GM21825 (cell line): ENCODE measurements at regions not wholly inside any gene's neighbourhood (a gene's known extent, or its start where the extent isn't known, plus 50 kb on each side); places are given as distances from the start of the nearest gene placed in this dataset.

Source experiments
- ATAC-seq: cut with Tn5 transposase; IDR thresholded peaks from one replicate; pipeline ENCODE4 v1.9.1; 2021; ENCODE audit warnings: mild to moderate bottlenecking, moderate library complexity; ENCODE audit not compliant: unreplicated experiment

DNA sequence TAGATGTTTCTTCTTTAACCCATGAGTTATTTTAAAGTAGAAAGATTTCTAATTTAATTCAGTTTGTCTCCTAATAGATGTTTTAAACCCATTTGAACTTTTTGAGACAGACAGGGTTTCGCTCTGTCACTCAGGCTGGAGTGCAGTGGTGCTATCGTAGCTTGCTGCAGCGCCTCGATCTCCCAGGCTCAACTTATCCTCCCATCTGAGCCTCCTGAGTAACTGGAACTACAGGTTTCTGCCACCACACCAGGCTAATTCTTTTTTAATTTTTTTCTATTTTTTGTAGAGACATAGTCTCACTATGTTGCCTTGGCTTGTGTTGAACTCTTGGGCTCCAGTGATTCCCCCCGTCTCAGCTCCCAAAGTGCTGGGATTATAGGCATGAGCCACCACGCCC, 53.0 kb upstream of the RAB18 start:
- ATAC-seq, result no peak

DNA sequence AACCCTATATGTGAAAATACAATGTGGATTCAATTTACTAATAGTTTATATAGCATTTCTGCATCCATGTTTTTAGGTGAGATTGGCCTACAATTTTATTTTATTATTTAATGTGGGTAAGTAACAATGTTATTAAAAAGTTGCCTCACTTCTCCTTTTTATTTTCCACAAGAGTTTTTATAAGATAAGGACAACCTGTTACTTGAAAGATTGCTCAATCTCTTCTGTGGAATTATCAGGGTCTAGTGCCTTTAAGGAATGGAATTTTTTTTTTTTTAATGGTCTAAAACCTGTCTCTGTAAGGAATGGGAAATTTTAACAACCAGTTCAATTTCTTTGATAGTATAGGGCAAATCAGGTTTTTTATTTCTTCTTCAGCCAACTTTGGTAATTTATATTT, 53.9 kb upstream of the RAB18 start:
- no peak for ATAC-seq

DNA sequence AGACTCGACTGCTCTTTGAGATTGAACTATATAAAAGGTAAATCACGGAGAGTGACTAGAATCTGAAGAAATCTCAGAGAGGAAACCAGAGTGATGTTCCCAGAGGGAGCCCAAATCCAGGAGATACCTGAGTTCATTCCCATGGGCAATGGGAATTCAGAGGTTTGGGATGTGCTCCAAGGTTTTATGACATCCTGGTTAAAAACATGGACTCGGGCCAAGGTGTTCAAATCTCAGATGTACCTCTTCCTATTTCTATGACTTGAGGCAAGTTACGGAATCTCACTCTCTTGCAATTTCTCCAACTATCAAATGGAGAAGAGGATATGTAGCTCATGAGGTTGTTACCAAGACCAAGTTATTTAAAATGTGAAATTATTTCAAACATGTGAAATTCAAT, 54.5 kb upstream of the RAB18 start:
- ATAC-seq, result no peak

DNA sequence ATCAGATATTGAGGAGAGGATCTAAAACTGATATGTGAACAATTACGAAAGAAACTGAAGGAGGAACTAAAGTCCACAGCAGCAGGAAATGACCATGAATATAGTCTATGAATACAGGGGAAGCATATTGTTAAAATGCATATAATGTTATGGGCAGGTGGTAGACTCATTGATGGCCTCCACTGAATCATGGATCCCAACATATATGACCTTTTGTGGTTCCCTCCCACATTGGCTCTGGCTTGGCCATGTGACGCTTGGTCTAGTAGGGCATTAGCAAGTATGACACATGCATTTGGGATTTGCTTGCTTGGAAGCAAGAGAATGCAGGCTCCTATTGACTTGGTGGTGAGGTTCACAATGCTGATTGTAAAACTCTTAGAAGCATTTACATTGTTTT, 55.2 kb upstream of the RAB18 start:
- no peak for ATAC-seq

DNA sequence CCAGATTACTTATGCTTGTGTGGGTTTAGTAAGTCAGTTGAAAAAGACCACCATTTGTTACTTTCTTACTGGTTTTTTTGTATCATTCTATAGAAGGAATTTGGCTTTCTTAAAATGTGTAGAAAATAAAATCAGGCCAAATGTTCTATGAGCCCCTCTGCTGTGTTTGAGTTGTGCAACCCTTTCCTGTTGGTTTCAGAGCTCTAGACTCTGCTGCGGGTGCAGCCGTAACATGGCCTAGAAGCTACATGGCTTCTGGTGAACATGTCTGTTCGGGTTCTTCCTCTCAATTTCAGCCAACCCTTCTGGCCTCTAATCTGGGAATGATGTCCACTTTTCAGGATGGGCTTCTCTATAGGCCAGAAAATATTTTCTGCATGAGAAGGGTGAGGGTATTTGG, 56.6 kb upstream of the RAB18 start:
- no peak for ATAC-seq

DNA sequence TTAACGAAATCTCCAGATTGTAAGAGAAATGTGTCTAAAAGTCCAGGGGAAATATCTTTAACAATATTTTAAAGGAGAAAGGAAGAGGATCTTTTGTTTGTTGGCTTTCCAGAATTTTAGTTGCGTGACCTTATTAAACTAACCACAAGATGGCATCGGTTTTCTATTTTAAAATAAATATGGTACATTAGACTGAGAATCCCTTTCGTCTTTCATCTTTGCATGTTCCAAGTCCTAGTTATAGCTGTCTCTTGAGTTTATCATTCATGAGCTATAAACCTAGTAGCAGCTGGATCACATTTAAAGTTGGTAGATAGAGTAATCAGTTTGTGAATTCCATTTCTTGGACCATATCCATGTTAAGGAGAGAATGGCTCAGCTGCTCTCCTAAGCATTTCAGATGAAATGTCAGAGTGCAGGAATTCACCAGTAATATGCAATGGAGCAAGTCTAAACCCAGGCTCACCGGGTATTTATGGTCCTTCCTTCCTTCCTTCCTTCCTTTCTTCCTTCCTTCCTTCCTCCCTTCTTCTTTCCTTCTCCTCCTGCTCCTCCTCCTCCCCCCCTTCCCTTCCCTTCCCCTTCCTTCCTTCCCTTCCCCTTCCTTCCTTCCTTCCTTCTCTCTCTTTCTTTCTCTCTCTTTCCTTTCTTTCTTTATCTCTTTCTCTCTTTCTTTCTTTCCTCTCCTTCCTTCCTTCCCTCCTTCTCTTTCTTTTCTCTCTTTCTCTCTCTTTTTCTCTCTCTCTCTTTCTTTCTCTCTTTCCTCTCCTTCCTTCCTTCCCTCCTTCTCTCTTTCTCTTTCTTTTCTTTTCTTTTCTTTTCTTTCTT, 57.8 kb upstream of the RAB18 start:
- ATAC-seq, result no peak

DNA sequence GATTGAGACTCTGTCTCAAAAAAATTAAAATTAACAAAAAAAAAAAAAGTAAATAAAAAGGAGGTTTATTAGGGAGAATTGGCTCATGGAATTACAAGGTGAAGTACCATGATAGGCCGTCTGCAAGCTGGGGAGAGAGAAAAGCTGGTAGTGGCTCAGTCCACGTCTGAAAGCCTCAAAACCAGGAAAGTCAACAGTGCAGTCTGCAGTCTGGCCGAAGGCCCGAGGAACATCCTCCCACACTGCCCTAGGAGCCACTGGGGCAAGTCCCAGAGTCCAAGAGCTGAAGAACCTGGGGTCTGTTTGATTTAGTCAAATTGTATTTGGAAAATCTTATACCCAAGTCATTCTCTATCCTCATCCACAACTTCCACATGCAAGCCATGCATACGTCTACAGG, 59.0 kb upstream of the RAB18 start:
- ATAC-seq, result no peak

DNA sequence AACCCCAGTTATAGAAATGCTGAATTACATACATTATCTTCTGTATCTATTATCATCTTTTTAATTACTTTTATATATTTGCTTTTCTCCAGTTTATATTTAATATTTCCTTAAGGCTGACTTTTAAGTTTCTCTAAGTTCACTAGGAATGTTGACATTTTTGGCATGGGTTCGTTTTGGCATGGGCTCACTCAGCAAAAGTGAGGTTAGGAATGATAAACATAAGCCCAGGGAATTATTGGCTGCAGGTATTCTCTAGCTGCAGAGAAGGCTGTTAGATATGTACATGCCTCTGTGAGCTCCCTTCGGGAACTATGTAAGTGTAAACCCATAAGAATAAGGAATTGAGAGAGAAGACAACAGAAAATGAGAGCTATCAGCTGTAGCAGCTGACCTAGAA, 63.6 kb upstream of the RAB18 start:
- ATAC-seq, result no peak

DNA sequence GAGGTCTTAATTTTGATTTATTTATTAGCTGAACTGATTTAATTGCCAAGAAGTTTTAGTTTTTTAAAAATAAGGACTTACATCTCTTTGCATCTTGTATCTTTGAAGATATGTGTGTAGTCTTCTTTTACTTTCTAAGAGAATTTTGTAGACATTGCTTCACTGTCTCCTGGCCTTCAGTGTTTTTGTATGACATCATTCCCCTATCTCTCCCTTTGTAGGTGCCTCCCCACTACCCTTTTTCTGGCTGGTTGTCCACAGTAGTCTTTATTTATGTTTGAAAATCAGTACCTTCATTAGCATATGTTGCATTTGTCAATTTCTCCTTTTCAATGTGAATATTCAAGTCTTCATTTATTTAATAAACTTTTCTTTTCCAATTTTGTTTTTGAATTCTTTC, 64.1 kb upstream of the RAB18 start:
- ATAC-seq, result no peak

DNA sequence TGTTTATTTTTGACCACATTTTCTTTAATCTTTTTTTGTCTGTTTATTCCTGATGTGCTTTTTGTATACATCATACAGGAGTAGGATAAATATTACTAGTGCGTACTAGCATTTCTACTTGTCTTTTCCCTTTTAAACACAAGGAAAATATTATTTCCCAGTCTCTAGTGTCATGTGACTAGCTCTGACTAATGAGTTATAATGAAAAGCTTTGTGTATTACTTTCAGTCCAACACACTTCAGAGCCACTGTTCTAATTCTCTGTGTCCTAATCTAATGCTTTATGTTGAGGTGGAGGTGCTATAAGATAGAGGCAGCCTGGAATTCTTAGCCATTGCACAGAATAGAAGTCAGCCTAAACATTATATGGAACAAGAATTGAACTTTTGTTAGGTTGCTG, 65.0 kb upstream of the RAB18 start:
- no peak for ATAC-seq

DNA sequence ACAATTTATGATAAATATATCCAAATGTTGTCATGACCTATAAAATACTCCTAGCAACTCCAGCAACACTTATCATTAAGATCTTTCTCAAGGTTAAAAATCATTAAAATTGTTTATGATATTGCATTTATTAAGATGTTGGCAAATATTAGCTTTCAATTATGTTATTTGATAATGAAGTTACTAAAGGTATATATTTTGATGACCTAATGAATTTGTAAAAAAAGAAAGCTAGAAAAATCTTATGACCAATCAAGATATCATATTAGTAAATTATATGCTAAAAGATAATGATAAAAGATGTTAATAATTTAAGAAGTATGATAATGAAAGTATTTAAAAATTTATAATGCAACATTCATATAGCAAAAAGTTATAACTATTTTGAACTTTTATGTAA, 66.3 kb upstream of the RAB18 start:
- ATAC-seq, result no peak

DNA sequence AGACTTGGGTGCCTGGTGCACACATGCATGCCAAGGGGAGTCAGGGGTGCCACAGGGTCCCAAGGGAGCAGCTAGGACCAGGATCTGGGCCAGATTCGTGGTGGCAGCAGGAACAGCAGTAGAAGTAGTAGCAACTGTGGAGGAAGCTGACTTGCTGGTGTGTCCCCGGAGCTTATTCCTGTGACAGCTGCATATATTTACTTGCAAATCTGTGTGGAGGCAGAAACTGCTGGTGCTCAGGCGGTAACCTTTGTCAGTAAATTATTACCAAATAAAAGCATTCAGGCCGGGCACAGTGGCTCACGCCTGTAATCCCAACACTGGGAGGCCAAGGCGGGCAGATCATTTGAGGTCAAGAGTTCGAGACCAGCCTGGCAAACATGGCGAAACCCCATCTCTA, 67.4 kb upstream of the RAB18 start:
- ATAC-seq, result no peak

DNA sequence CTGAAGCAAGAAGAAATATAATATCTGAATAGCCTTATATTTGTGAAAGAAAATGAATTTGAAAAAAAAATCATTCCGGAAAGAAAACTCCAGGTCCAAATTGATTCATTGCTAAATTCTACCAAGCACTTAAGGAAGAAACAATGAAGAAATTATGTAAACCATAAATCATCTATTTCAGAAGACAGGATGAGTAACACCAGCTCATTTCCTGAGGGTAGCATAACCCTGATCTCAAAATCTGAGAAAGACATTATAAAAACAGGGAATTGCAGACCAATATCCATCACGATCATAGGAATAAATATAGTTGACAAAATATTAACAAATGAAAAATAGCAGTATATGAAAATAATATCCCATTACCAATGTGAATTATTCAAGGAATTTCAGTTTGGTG, 70.1 kb upstream of the RAB18 start:
- no peak for ATAC-seq

DNA sequence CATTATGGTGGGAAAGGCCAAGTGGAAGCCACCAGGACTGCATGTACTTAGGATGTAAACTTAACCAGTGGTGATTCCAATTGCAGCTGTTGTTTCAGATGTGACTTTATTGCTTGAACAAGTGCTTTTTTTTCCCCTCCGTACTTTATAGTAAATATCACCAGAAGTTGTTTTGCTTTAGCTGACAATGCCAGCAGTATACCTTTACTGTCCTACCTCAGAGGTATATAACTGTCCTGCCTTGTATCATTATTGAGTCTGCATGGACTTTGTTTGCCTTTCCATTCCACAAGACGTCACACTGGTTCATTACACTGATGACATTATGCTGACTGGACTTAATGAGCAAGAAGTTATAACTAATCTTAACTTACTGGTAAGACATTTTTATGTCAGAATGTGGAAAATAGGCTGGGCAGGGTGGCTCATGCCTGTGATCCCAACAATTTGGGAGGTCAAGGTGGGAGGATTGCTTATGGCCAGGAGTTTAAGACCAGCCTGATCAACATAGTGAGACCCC, 77.1 kb upstream of the RAB18 start:
- no peak for ATAC-seq

DNA sequence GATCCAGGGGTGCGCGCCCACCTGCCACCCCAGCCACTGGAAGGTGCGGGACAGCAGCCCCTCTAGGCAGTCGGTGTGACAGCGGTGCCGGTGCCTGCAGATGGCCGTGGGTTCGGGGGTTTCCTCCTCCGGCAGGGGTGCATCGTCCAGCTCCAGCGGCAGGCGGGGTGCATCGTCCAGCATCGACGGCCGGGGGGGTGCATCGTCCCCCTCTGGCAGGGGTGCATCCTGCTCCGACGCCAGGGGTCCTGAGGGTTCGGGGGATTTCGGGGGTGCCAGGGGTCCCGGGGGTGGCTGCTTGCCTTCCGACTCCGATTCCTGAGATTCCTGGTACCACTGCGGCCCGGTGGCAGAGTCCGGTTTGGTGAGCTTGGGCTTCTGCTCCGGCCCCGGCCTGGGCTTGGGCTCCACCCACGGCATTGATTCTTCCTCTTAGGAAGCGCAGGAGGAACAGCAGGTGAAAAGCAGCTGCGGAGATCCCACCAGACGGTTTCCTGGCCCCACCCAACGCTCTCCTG, 90.2 kb upstream of the RAB18 start:
- no peak for ATAC-seq

DNA sequence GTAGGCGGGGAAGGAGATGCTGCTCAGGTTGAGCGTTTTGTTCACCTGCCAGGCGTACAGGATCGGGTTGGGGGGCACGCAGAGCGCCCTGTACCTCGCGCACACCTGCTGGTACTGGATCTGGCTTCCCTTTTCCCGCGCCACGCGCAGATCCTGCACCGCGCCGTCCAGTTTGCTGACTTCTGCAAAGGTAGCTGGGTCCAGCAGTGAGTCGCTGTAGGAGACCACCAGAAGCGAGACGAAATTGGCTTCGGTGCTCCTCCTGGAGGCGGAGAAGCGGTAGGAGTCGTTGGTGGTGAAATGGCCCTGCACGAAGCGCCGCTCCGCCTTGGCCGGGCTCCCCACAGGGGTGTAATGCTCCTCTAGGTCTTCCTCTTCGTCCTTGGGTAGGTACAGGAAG, 90.7 kb upstream of the RAB18 start:
- ATAC-seq, result no peak

DNA sequence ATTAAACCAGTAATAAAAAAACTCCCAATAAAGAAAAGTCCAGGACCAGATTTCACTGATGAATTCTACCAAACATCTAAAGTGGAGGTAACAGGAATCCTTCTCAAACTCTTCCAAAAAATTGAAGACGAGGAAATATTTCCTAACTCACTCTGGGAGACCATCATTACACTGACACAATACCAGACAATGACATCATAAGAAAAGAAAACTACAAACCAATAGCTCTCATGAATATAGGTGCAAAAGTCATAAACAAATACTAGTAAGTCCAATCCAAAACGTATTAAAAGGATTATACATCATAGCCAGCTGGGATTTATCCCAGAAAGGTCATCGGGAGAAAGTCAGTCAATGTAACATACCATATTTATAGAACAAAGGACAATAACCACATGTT, 94.0 kb upstream of the RAB18 start:
- no peak for ATAC-seq

DNA sequence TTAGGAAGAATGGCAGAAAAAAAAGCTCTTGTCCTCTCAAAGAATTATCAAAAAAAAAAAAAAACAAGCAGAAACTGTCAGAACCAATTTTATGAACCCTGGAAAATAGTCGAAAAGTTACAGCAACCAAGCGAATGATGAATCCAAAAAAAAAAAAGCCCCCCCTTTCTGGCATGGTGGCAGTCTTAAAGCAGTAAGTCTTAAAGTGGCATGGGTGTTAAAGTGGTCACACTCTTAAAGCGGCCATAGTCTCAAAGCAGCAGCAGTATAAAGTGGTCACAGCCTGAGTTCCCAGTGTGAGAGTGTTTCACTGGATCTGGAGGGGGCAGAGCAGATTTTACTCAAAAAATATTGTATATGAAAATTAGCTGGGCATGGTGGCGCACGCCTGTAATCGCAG, 96.8 kb upstream of the RAB18 start:
- ATAC-seq, result no peak

DNA sequence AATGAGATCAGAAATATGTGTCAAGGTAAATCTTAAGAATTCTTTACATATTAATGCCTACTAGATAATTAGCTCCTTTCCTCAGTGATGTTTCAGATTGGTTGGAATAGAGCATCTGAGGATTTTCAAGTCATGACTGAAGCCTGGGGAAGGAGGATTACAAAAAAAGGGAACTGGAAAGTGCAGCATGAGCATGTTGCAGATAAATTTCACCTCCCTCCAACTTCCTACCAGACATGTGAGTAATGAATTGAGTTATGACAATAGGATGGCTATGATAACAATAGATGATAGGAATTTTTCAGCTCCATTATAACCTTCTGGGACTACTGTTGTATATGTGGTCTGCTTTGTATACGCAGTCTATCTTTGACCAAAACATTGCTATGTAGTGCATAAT, 104.2 kb upstream of the RAB18 start:
- no peak for ATAC-seq

DNA sequence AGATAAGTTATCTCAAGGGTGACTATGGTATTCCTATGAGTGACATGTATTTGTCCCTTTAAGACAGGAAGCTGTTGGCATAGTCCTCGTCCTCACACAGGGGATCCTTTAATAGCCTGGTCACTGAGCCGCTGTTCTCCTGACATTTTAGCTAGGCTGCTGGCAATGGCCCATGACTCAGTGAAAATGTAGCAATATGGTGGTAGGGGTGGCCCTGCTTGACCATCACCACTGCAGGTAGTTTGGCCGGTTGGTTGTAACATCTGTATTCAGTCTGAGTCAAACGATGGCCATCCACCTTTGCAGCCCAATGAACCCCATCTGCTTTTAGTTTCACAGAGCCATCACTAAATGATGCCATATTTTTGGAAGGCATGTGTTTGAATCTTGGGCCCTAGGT, 110.1 kb upstream of the RAB18 start:
- ATAC-seq, result no peak

DNA sequence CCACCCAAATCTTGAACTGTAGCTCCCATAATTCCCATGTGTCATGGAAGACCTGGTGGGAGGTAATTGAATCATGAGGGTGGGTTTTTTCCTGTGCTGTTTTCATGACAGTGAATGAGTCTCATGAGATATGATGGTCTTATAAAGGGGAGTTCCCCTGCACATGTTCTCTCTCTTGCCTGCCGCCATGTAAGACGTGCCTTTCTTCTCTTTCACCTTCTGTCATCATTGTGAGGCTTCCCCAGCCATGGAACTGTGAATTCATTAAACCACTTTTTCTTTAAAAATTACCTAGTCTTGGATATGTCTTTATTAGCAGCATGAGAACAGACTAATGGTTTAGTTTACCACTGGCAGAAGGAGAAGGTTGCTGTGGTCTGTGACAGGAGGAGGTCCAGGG, 111.5 kb upstream of the RAB18 start:
- ATAC-seq, result no peak

DNA sequence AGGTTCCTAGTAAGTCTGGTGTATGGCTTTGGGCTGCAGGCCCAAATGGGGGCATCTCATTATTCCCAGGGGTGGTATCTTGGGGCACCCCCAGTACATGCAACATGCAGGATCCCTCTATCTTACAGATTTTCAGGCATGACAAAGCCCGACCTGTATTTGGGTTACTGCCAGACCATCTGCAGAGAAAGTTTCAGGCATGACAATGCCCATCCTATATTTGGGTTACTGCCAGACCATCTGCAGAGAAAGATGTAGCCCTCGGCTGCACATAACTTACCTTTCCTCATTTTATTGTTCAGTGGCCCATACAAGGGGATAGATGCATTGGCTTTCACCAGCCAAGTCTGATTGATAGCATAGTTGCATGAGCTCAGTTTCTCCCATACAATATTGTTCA, 112.2 kb upstream of the RAB18 start:
- ATAC-seq, result no peak

DNA sequence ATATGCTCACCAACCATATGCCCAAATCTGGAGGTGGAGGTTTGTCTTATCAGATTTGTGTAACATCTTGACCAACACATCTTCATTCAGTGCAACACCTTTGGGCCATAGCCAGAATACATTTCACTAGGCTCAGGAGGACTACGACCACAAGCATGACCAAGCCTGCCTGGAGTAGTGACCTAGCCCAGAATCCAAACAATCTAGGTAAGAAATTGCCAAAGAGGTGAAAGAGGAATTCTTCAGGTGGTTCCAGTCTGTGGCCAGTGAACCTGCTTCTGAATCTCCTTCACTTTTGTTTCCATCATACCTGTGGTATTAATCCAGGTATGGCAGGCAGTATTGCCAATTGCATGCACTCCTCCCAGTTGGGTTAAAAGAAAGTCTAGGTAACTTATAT, 112.8 kb upstream of the RAB18 start:
- no peak for ATAC-seq
